HEK293 (cell line): ENCODE measurements at regions not wholly inside any gene's neighbourhood (a gene's known extent, or its start where the extent isn't known, plus 50 kb on each side); places are given as distances from the start of the nearest gene placed in this dataset.
A peak's percentile ranks its signal among the peaks of the same experiment; 100 is the strongest.

Experiments
- CTCF ChIA-PET: fragments of 350-600 bp; formaldehyde crosslinking; extraction: SDS; loops from one replicate; lab custom pipeline; 2021; ENCODE audit warnings: antibody characterized with exemption; lab: Yijun Ruan, JAX
- POLR2A ChIA-PET: fragments of 300-600 bp; formaldehyde crosslinking; extraction: SDS; loops from one replicate; lab custom pipeline; 2020; ENCODE audit warnings: antibody characterized with exemption, inconsistent platforms; lab: Yijun Ruan, JAX
- H3K27ac ChIP-seq: fragments of 200-500 bp; sonication (Bioruptor generic); 2 replicates; pipeline ENCODE4 v1.5.1; 2014; ENCODE audit warnings: low read depth, low read length, control low read depth, inconsistent platforms; ENCODE audit errors: extremely low read depth
- H3K36me3 ChIP-seq, 2 experiments: fragments of 200-500 bp in 1 of 2; sonication (Bioruptor generic) in 1 of 2; 1 replicate in 1 of 2; 2 replicates in 1 of 2; pipeline ENCODE4 v1.5.1; 2014 to 2017; ENCODE audit warnings: inconsistent platforms in 2 of 2, low read length in 2 of 2; ENCODE audit not compliant: control insufficient read depth in 2 of 2, insufficient read depth in 1 of 2
- H3K4me1 ChIP-seq: fragments of 200-500 bp; sonication (Bioruptor generic); 2 replicates; pipeline ENCODE4 v1.5.1; 2014; ENCODE audit warnings: mild to moderate bottlenecking, low read length, inconsistent platforms; ENCODE audit not compliant: control insufficient read depth, insufficient read depth
- H3K4me3 ChIP-seq: 2 replicates; pipeline ENCODE4 v1.5.1; 2011; ENCODE audit warnings: low read depth, mild to moderate bottlenecking, control low read depth, low read length, moderate library complexity
- H3K9me3 ChIP-seq: fragments of 200-500 bp; sonication (Bioruptor generic); 2 replicates; pipeline ENCODE4 v1.5.1; 2014; ENCODE audit warnings: low read depth, low read length, inconsistent platforms; ENCODE audit not compliant: control insufficient read depth, insufficient read depth
- FEZF1 ChIP-seq: fragments of 450-650 bp; formaldehyde crosslinking; IDR thresholded peaks from 2 replicates; pipeline ENCODE4 v1.5.1; 2016; ENCODE audit warnings: missing biosample characterization, missing genetic modification characterization
- HOXD13 ChIP-seq: sonication (generic); formaldehyde crosslinking; IDR thresholded peaks from 2 replicates; pipeline ENCODE4 v1.8.0; 2022; ENCODE audit warnings: missing genetic modification reagents, borderline replicate concordance
- KLF10 ChIP-seq: fragments of 450-650 bp; IDR thresholded peaks from 2 replicates; pipeline ENCODE4 v1.5.1; 2018; ENCODE audit warnings: missing biosample characterization, mild to moderate bottlenecking, missing genetic modification characterization
- KLF16 ChIP-seq: fragments of 450-650 bp; formaldehyde crosslinking; IDR thresholded peaks from 2 replicates; pipeline ENCODE4 v1.5.1; 2017; ENCODE audit warnings: missing biosample characterization, missing genetic modification characterization
- KLF17 ChIP-seq: fragments of 450-650 bp; formaldehyde crosslinking; IDR thresholded peaks from 2 replicates; pipeline ENCODE4 v1.5.1; 2016; ENCODE audit warnings: missing biosample characterization, missing genetic modification characterization
- KLF7 ChIP-seq: fragments of 450-650 bp; formaldehyde crosslinking; IDR thresholded peaks from 2 replicates; pipeline ENCODE4 v1.5.1; 2016; ENCODE audit warnings: missing biosample characterization, missing genetic modification characterization, borderline replicate concordance
- SALL2 ChIP-seq: fragments of 450-650 bp; formaldehyde crosslinking; IDR thresholded peaks from 2 replicates; pipeline ENCODE4 v1.5.0; 2017; ENCODE audit warnings: missing biosample characterization, mild to moderate bottlenecking, missing genetic modification characterization, borderline replicate concordance
- SP7 ChIP-seq: fragments of 450-650 bp; formaldehyde crosslinking; IDR thresholded peaks from 2 replicates; pipeline ENCODE4 v1.5.1; 2016; ENCODE audit warnings: missing biosample characterization, missing genetic modification characterization
- WT1 ChIP-seq: fragments of 450-650 bp; formaldehyde crosslinking; IDR thresholded peaks from 2 replicates; pipeline ENCODE4 v1.5.1; 2016; ENCODE audit warnings: missing biosample characterization, missing genetic modification characterization
- ZBTB17 ChIP-seq: fragments of 450-650 bp; formaldehyde crosslinking; IDR thresholded peaks from 2 replicates; pipeline ENCODE4 v1.5.1; 2016; ENCODE audit warnings: missing biosample characterization, missing genetic modification characterization
- ZBTB20 ChIP-seq: fragments of 450-650 bp; formaldehyde crosslinking; IDR thresholded peaks from 2 replicates; pipeline ENCODE4 v1.5.1; 2016; ENCODE audit warnings: missing biosample characterization, missing genetic modification characterization
- ZFP69B ChIP-seq: fragments of 450-650 bp; formaldehyde crosslinking; IDR thresholded peaks from 2 replicates; pipeline ENCODE4 v1.5.1; 2016; ENCODE audit warnings: missing biosample characterization, missing genetic modification characterization
- ZNF133 ChIP-seq: fragments of 450-650 bp; formaldehyde crosslinking; IDR thresholded peaks from 2 replicates; pipeline ENCODE4 v1.5.1; 2016; ENCODE audit warnings: missing biosample characterization, missing genetic modification characterization
- ZNF140 ChIP-seq: fragments of 450-650 bp; formaldehyde crosslinking; IDR thresholded peaks from 2 replicates; pipeline ENCODE4 v1.5.1; 2016; ENCODE audit warnings: missing biosample characterization, missing genetic modification characterization
- ZNF239 ChIP-seq: fragments of 450-650 bp; formaldehyde crosslinking; IDR thresholded peaks from 2 replicates; pipeline ENCODE4 v1.5.1; 2016; ENCODE audit warnings: missing biosample characterization, missing genetic modification characterization
- ZNF488 ChIP-seq: fragments of 450-650 bp; formaldehyde crosslinking; IDR thresholded peaks from 2 replicates; pipeline ENCODE4 v1.5.1; 2016; ENCODE audit warnings: missing biosample characterization, missing genetic modification characterization
- ZNF530 ChIP-seq: fragments of 450-650 bp; formaldehyde crosslinking; IDR thresholded peaks from 2 replicates; pipeline ENCODE4 v1.5.1; 2016; ENCODE audit warnings: low read depth, missing biosample characterization, missing genetic modification characterization
- ZNF544 ChIP-seq: fragments of 450-650 bp; formaldehyde crosslinking; IDR thresholded peaks from 2 replicates; pipeline ENCODE4 v1.5.0; 2017; ENCODE audit warnings: missing biosample characterization, missing genetic modification characterization
- ZNF664 ChIP-seq: fragments of 450-650 bp; formaldehyde crosslinking; IDR thresholded peaks from 2 replicates; pipeline ENCODE4 v1.5.1; 2016; ENCODE audit warnings: missing biosample characterization, missing genetic modification characterization
- ZNF747 ChIP-seq: fragments of 450-650 bp; formaldehyde crosslinking; IDR thresholded peaks from 2 replicates; pipeline ENCODE4 v1.5.1; 2016; ENCODE audit warnings: missing biosample characterization, missing genetic modification characterization
- ZNF777 ChIP-seq: fragments of 450-650 bp; formaldehyde crosslinking; IDR thresholded peaks from 2 replicates; pipeline ENCODE4 v1.5.1; 2017; ENCODE audit warnings: missing biosample characterization, missing genetic modification characterization, borderline replicate concordance
- TF ChIP-seq, protein P1 (sequence below): fragments of 450-650 bp; formaldehyde crosslinking; IDR thresholded peaks from 2 replicates; pipeline ENCODE4 v1.5.1; 2017; ENCODE audit warnings: missing biosample characterization, missing genetic modification characterization
- TF ChIP-seq, protein P2 (sequence below): fragments of 450-650 bp; formaldehyde crosslinking; conservative IDR thresholded peaks from 2 replicates; pipeline ENCODE4 v1.5.1; 2016; ENCODE audit warnings: low read depth, missing biosample characterization, missing genetic modification characterization

DNA sequence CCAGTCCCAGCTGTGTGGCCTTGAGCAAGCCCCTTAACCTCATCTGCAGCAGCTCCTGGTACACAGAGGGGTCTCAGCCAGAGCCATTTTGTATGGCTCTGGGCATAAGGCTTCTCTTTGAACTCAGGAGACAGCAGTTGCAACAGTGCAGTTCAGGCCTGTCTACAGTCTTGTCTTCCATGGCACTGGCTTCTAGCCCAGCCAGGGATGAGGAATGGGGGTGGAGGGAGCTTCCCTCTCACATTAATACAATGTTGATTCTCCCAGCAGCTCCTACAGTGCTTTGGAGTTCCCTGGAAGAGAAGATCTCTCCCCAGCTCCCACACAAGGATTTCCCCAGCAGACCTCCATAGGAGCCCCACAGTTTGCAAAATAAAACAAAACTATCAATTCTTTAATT is 350.2 kb downstream of the BUD13 start (continued):
- TF ChIP-seq SALL2 (tag by site-specific recombination) (no peak), ZBTB17 (tag by site-specific recombination) (no peak), ZNF530 (no peak), ZNF747 (tag by site-specific recombination) (no peak), ZFP69B (tag by site-specific recombination) (no peak), WT1 (tag by site-specific recombination) (no peak), SP7 (tag by site-specific recombination) (no peak), KLF16 (tag by site-specific recombination) (no peak), ZBTB20 (tag by site-specific recombination) (no peak)
- TF ChIP-seq, protein P1, sequence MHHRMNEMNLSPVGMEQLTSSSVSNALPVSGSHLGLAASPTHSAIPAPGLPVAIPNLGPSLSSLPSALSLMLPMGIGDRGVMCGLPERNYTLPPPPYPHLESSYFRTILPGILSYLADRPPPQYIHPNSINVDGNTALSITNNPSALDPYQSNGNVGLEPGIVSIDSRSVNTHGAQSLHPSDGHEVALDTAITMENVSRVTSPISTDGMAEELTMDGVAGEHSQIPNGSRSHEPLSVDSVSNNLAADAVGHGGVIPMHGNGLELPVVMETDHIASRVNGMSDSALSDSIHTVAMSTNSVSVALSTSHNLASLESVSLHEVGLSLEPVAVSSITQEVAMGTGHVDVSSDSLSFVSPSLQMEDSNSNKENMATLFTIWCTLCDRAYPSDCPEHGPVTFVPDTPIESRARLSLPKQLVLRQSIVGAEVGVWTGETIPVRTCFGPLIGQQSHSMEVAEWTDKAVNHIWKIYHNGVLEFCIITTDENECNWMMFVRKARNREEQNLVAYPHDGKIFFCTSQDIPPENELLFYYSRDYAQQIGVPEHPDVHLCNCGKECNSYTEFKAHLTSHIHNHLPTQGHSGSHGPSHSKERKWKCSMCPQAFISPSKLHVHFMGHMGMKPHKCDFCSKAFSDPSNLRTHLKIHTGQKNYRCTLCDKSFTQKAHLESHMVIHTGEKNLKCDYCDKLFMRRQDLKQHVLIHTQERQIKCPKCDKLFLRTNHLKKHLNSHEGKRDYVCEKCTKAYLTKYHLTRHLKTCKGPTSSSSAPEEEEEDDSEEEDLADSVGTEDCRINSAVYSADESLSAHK (tag by site-specific recombination): no peak

GRCh38 chr11:116421529-116422185 is 351.1 kb downstream of the BUD13 start:
- H3K36me3 ChIP-seq: no peaks in the 10 kb centered on the region
- no peaks in the 10 kb centered on the region for H3K9me3 ChIP-seq
- H3K4me1 ChIP-seq: no peaks in the 10 kb centered on the region
- POLR2A ChIA-PET: no interaction called here
- CTCF ChIA-PET: no interaction called here
- no peak overlapping the region for H3K27ac ChIP-seq
- H3K4me3 ChIP-seq: no peak overlapping the region
- no peak for TF ChIP-seq ZNF488 (tag by site-specific recombination)
- no peak for TF ChIP-seq ZNF777 (tag by site-specific recombination)
- TF ChIP-seq KLF7: no peak
- TF ChIP-seq ZNF544: no peak
- no peak for TF ChIP-seq HOXD13
- no peak for TF ChIP-seq ZNF239 (tag by site-specific recombination)
- TF ChIP-seq ZNF140 (tag by site-specific recombination): no peak
- TF ChIP-seq ZNF664 (tag by site-specific recombination): no peak
- no peak for TF ChIP-seq ZNF133 (tag by site-specific recombination)
- no peak for TF ChIP-seq FEZF1 (tag by site-specific recombination)
- TF ChIP-seq, all 188 proteins: peak for 0

DNA sequence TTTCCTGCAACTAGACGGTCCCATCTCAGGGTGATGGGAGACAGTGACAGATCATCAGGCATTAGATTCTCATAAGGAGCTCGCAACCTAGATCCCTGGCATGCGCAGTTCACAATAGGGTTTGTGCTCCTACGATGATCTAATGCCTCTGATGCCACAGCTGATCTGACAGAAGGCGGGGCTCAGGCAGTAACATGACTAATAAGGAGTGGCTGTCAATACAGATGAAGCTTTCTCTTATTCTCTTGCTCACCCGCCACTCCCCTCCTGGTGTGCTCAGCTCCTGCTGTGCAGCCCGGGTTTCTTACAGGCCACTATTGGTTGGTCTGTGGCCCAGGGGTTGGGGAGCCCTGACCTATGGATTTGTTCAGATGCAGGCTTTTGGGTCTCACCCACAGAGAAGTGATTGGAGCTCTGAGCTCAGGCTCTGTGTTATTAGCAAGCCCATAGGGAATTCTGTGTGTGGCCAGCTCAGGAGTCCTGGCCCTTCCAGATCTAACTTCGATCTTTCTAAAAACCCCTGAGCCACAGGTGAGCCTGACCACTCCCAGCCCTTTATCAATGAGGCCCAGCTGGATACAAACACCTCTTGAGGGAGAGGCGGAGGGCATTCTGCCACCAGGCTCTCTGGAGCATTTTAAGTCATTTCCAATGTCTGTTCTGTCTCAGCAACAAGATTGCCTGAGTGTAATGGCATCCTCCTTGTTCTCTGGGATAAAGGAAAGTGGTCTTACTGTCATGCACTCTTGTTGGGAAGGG is 351.8 kb downstream of the BUD13 start:
- no peak overlapping the region for H3K27ac ChIP-seq

More for the DNA sequence above, 351.8 kb downstream of the BUD13 start:
- Histone ChIP-seq H3K9me3 (no peaks in the 10 kb centered on the region), H3K4me3 (no peak overlapping the region), H3K4me1 (no peaks in the 10 kb centered on the region), H3K36me3 (no peaks in the 10 kb centered on the region)
- CTCF ChIA-PET: no interaction called here
- peak; percentile 50; the same call in 1 of the 2 replicates for TF ChIP-seq KLF17
- TF ChIP-seq KLF10: peak; percentile 27; the same call in 1 of the 2 replicates
- TF ChIP-seq, protein P2, sequence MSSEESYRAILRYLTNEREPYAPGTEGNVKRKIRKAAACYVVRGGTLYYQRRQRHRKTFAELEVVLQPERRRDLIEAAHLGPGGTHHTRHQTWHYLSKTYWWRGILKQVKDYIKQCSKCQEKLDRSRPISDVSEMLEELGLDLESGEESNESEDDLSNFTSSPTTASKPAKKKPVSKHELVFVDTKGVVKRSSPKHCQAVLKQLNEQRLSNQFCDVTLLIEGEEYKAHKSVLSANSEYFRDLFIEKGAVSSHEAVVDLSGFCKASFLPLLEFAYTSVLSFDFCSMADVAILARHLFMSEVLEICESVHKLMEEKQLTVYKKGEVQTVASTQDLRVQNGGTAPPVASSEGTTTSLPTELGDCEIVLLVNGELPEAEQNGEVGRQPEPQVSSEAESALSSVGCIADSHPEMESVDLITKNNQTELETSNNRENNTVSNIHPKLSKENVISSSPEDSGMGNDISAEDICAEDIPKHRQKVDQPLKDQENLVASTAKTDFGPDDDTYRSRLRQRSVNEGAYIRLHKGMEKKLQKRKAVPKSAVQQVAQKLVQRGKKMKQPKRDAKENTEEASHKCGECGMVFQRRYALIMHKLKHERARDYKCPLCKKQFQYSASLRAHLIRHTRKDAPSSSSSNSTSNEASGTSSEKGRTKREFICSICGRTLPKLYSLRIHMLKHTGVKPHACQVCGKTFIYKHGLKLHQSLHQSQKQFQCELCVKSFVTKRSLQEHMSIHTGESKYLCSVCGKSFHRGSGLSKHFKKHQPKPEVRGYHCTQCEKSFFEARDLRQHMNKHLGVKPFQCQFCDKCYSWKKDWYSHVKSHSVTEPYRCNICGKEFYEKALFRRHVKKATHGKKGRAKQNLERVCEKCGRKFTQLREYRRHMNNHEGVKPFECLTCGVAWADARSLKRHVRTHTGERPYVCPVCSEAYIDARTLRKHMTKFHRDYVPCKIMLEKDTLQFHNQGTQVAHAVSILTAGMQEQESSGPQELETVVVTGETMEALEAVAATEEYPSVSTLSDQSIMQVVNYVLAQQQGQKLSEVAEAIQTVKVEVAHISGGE (tag by site-specific recombination): no peak
- TF ChIP-seq ZBTB17 (tag by site-specific recombination): peak; percentile 26
- POLR2A ChIA-PET: no interaction called here
